ENCODE measurements at regions not wholly inside any gene's neighbourhood (a gene's known extent, or its start where the extent isn't known, plus 50 kb on each side); places are given as distances from the start of the nearest gene placed in this dataset.

DNA sequence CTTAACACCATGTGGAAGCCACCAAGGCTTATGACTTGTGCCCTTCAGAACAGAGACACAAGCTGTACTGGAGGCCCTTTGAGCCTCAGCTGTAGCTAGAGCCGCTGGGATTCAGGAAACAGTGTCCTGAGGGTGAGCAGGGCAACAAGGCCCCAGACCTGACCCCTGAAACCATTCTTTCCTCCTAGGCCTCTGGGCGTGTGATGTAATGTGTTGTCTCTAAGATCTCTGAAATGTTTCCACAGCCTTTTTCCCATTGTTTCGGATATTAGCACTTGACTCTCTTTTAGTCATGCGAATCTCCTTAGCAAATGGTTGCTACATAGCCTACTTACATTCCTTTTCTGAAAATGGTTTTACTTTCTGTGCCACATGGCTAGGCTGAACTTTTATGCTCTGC is 114.9 kb downstream of the CD8B2 start:
- Histone ChIP-seq H3K4me3 (no peak overlapping the region), H3K36me3 (no peaks in the 10 kb centered on the region), H3K27ac (no peak overlapping the region), H3K9me3 (peaks cover 0 to 4% of the 10 kb centered on the region in 2 donors), H3K4me1 (ENCODE audit: insufficient read depth) (no peaks in the 10 kb centered on the region), H3K27me3 (no peaks in the 10 kb centered on the region)
- 91% methylated on average over 4 of the region's 4 CpGs for WGBS, 3 donors
- TF ChIP-seq EP300 (IDR thresholded peaks at IDR 0.05) (no peak), POLR2A (IDR thresholded peaks at IDR 0.05) (no peak)
- TF ChIP-seq, protein P1, sequence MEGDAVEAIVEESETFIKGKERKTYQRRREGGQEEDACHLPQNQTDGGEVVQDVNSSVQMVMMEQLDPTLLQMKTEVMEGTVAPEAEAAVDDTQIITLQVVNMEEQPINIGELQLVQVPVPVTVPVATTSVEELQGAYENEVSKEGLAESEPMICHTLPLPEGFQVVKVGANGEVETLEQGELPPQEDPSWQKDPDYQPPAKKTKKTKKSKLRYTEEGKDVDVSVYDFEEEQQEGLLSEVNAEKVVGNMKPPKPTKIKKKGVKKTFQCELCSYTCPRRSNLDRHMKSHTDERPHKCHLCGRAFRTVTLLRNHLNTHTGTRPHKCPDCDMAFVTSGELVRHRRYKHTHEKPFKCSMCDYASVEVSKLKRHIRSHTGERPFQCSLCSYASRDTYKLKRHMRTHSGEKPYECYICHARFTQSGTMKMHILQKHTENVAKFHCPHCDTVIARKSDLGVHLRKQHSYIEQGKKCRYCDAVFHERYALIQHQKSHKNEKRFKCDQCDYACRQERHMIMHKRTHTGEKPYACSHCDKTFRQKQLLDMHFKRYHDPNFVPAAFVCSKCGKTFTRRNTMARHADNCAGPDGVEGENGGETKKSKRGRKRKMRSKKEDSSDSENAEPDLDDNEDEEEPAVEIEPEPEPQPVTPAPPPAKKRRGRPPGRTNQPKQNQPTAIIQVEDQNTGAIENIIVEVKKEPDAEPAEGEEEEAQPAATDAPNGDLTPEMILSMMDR (IDR thresholded peaks at IDR 0.05), result no peak
- intact Hi-C loops (cut with DNase I), result no loop called here
- no peak for DNase-seq

DNA sequence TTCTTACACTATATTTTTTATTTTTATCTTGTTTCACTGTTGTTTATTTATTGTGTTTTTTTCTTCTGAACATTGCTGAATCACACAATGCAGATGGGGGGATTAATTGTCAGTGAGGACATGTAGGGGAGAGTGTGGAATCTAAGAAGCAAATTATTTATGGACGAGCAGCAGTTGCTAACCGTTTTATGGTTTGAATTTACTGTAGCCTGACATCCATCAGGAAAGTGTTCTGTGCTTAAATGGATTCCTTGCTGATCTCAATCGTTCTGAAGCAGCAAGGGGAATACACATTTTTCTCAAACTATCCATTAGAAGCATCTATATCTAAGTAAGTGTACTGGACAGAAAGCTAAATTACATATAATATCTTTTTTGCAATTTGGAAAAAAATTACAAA is 119.5 kb downstream of the CD8B2 start:
- no peaks in the 10 kb centered on the region for H3K4me1 ChIP-seq (ENCODE audit: insufficient read depth)
- H3K4me3 ChIP-seq, result no peak overlapping the region
- H3K9me3 ChIP-seq, result peaks cover 0 to 4% of the 10 kb centered on the region in 2 donors
- DNase-seq, result no peak
- H3K27ac ChIP-seq, result no peak overlapping the region
- TF ChIP-seq EP300 (IDR thresholded peaks at IDR 0.05) (no peak), POLR2A (IDR thresholded peaks at IDR 0.05) (no peak)
- TF ChIP-seq, protein P1 (IDR thresholded peaks at IDR 0.05), result no peak
- intact Hi-C loops (cut with DNase I), result no loop called here
- H3K27me3 ChIP-seq, result no peaks in the 10 kb centered on the region
- no peaks in the 10 kb centered on the region for H3K36me3 ChIP-seq
- 30 to 39% (median 36%) methylated on average over 3 of the region's 3 CpGs for WGBS, 3 donors

DNA sequence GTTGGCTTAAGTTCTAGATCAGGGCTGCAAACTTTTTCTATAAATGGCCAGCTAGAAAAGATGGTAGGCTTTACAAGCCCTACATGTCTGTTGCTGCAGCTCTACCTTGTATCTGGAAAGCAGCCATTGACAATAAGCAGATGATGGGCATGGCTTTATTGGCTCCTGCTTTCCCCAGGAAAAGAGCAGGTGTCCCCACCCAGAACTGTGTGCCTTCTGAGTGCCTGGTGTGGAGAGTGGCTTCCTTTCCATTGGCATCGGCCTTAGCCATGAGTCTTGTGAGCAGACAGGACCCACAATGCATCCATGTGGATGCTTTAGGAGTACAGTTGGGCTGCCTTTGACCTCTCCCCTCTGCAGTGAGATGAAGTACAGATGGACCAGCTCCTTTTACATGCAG is 120.2 kb downstream of the CD8B2 start:
- Histone ChIP-seq H3K4me3 (no peak overlapping the region), H3K27me3 (no peaks in the 10 kb centered on the region), H3K9me3 (no peaks in the 10 kb centered on the region), H3K4me1 (ENCODE audit: insufficient read depth) (no peaks in the 10 kb centered on the region), H3K36me3 (no peaks in the 10 kb centered on the region), H3K27ac (no peak overlapping the region)
- DNase-seq, result no peak
- WGBS, 3 donors, result 84 to 100% (median 85%) methylated on average over 1 of the region's 1 CpG
- TF ChIP-seq EP300 (IDR thresholded peaks at IDR 0.05), result no peak
- TF ChIP-seq POLR2A (IDR thresholded peaks at IDR 0.05), result no peak
- TF ChIP-seq, protein P1 (IDR thresholded peaks at IDR 0.05), result no peak
- intact Hi-C loops (cut with DNase I), result no loop called here

DNA sequence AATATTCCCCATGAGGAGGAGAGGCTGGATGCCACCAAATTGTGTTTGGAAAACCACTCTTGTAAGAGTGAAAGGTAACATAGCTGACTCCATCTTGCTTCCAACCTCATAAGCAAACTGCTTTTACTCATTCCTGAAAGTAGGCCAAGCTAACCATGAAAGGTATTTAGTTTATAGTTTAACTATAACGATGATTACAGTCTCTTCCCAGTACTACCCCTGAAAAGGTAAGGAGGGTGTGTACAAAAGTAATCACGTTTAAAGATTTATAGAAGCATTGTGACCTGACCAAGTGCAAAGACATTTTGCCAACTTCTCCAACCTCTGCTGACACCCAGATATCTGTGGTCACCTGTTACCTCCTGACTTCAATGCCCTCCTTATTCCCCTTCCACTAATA is 122.6 kb downstream of the CD8B2 start:
- DNase-seq, result no peak
- H3K4me3 ChIP-seq, result no peak overlapping the region
- 73 to 80% (median 76%) methylated on average over 2 of the region's 2 CpGs for WGBS, 3 donors
- H3K9me3 ChIP-seq, result no peaks in the 10 kb centered on the region
- intact Hi-C loops (cut with DNase I), result no loop called here
- H3K4me1 ChIP-seq (ENCODE audit: insufficient read depth), result no peaks in the 10 kb centered on the region
- no peak for TF ChIP-seq POLR2A (IDR thresholded peaks at IDR 0.05)
- no peak for TF ChIP-seq EP300 (IDR thresholded peaks at IDR 0.05)
- TF ChIP-seq, protein P1 (IDR thresholded peaks at IDR 0.05), result no peak
- H3K36me3 ChIP-seq, result no peaks in the 10 kb centered on the region
- no peaks in the 10 kb centered on the region for H3K27me3 ChIP-seq
- no peak overlapping the region for H3K27ac ChIP-seq
